HG02973 (cell line): ENCODE measurements at regions not wholly inside any gene's neighbourhood (a gene's known extent, or its start where the extent isn't known, plus 50 kb on each side); places are given as distances from the start of the nearest gene placed in this dataset.

Experiments
- ATAC-seq: cut with Tn5 transposase; IDR thresholded peaks from one replicate; pipeline ENCODE4 v1.9.1; 2021; ENCODE audit warnings: moderate library complexity; ENCODE audit not compliant: unreplicated experiment

DNA sequence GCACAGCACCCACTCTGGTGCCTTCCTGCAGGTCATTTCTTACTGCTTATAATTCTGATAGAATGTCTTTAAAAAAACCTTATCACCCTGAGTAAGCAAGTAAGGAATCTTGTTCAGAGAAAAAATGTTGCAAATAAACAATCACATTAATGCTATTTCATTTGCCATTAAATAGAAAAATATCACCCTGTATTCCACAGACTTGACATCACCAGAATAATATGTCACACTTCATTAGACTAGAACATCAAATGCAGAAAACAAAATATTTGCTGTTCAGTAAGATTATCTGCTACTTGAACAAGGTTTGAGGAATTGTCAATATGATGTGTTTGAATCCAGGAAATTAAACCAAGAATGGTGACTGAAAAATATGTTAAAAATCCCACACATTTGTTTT lies 236.6 kb upstream of the MMADHC start:
- no peak for ATAC-seq

GRCh38 chr2:149819356-149819957 lies 231.9 kb upstream of the MMADHC start:
- no peak for ATAC-seq

- no peak for ATAC-seq
Observed at GRCh38 chr2:149816756-149817551, 229.4 kb upstream of the MMADHC start.

GRCh38 chr2:149815941-149816340 lies 228.4 kb upstream of the MMADHC start:
- ATAC-seq = no peak

DNA sequence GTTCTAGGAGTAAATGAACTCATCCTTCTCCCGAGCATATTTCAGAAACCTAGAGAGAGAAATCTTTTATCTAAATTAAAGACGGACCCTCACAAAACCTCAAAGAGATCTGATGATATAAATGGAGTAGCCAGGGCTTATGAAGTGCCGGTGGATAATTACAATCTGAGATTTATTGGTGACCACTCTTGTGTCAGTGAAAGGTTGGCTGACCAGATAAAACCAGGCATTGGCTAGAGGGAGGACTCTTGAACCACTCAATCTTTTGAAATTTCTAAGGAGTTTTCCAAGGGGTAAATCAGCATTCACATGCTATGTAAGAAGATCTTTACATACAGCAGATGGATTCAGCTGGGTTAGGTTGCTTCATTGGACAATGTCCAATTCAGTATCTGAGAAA lies 227.3 kb upstream of the MMADHC start:
- ATAC-seq = no peak

DNA sequence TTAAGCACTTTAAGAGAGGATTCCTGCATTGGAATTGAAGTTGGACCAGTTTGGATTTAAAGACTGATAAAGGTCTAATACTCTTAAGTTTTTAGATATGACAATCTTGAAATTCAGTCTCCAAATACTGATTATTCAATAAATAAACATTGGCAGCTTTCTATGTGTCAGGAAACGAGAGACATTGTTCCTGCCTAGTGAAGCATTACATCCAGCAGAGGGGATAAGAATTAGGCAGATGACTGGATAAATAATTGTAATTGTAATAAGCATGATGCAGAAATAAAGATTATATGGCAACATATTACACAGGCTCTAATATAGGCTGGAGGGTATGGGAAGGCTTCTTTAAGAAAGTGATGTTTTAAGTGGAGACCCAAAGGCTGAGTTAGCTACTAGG lies 226.5 kb upstream of the MMADHC start:
- ATAC-seq = no peak

- ATAC-seq = no peak
Observed at GRCh38 chr2:149808556-149808955, 221.0 kb upstream of the MMADHC start.

GRCh38 chr2:149806651-149807050 lies 219.1 kb upstream of the MMADHC start:
- ATAC-seq = no peak

- ATAC-seq = no peak
Observed at GRCh38 chr2:149800624-149801542, 213.3 kb upstream of the MMADHC start.

DNA sequence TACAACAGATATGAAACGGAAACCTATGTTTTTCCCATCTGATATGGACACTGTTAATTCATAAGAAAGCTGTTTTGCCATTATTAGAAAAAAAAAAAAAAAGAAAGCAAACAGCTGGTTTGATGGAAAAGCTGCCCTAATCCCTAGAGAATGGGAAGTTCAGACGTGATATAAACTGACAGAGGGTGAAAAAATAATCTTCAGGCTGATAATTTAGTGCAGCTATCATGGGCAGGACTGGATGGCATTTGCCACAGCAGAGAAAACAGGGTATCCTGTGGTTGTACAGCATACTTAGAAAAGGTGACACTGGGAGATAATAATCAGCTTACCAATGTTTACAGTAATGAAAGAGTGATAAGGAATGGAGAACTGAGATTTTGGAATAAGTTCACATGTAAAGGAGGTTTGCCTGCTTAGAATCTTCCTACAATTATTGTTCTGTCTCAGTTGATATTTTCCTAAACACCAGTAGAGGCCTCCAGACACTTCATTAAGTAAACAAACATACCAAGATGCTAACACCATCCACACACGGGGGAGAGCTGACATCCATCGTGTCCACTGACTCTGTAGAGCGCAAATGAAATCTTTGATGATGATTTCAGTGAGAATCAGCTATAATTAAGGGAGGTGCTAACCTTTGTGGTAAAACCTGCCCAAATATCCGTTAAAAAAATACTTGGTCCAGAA lies 211.6 kb upstream of the MMADHC start:
- no peak for ATAC-seq

DNA sequence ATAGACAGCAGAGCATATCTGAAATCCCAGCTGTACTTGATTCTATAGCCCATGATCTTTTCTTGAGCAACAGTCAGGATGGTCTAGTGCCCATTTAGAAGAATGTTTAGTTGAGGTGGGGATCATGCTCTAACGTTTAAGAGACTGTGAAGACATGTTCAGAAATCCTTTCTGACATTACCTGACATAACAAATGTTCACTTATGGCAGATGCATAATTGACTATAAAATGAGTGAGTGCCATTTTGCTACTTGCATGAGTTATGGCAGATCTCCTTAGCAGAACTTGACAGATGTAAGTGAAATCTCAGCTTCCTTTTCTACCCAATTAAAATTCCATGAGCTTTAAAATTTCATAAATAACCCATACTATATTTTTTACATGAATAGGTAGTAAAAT lies 209.5 kb upstream of the MMADHC start:
- ATAC-seq = no peak

DNA sequence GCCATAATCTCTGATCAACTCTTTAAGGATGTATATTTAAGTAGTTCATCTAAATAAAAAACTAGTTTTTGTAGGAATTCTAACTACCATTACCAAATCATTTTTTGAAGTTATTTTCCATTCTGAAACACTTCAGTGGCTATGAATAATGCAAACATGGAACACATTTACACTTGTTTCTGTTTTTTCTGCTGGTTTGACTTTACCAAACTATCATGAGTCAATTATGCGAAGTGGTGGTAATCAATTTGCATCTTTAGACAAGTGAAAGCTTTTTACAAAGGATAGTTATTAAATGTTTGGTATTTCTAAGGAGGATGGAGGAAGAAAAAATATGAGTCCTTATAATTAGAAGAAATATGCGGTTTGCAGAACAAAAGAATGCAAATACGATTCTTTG lies 202.0 kb upstream of the MMADHC start:
- ATAC-seq = no peak

GRCh38 chr2:149787206-149787605 lies 199.6 kb upstream of the MMADHC start:
- no peak for ATAC-seq

DNA sequence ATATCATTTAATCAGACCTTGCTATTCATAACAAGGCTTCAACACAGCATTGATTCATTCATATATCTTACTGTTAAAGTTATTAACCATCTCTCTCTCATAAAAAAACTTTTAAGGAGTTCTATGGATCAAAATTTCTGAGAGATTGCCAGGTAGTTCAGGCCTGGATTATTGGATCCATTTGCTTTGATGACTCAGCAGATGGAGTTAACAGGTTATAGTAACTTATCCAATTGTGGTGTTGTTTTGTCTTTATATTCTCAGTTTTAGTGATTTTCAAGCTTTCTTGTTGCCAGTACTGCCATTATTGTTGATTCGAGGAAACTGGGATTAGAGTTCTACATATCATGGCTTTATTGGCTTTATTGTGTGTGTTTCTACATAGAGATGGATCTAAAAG lies 195.7 kb upstream of the MMADHC start:
- ATAC-seq = no peak

GRCh38 chr2:149782572-149782971 lies 195.0 kb upstream of the MMADHC start:
- no peak for ATAC-seq

- ATAC-seq = no peak
Observed at GRCh38 chr2:149781263-149781808, 193.8 kb upstream of the MMADHC start.

DNA sequence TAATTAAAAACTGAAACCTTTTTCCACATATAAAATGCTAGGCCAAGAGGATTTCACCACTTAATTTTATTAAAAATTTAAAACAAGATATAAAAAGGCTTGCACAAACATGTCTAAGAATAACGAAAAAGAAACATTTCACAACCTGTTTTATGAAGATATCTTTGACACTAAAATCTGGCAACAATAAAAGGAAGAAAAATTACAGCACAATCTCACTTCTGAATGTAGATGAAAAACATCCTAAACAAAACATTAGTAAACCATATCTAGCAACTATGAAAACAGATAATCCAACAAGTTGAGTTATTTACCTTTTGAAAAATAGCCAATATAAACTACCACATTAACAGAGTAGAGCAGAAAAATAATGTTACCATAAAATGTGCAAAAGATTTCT lies 185.4 kb upstream of the MMADHC start:
- no peak for ATAC-seq

DNA sequence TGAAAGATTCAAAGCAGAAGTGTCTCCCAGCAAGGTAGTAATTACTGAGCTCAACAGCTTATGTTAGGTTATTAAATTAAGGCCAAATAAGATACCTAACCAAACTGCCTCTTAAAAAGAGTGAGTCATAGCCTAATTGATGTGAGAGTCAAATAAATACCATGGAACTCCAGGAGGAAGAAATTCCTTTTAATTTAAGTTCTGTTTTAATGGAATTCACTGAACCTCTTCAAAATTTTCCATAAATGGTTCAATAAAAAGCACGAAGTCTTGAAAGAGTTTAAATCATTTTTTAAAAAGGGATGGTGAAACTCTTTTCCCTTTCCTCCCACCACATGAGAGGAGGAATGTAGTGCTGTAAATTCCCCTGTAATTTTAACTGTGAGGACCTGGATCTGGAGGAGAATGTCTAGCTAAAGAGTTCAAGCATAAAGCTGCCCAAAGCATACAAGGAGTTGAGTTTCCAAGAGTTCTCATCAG lies 180.8 kb upstream of the MMADHC start:
- ATAC-seq = no peak

DNA sequence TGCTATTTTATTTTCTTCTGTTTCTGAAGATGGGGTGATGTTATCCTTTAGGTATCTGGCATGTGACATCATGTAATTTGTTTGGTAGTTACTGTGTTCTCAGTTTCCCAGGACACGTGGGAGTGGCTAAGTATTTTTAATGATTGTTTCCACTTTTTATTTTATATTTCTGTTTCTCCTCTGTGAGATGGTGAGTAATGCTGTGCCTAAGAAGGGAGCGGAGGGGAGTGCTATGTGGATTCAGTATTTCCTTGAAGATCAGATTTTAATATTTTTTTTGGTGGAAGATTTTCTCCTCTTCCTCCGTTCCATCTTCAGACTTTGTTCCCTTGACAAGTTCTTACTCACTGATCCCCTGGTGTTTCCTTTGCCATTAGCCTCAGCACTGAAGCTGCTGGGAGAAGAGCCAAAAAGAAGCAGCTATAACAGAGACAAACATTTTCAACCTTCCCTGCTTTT lies 180.0 kb upstream of the MMADHC start:
- no peak for ATAC-seq

- no peak for ATAC-seq
Observed at GRCh38 chr2:149766339-149766738, 178.8 kb upstream of the MMADHC start.

DNA sequence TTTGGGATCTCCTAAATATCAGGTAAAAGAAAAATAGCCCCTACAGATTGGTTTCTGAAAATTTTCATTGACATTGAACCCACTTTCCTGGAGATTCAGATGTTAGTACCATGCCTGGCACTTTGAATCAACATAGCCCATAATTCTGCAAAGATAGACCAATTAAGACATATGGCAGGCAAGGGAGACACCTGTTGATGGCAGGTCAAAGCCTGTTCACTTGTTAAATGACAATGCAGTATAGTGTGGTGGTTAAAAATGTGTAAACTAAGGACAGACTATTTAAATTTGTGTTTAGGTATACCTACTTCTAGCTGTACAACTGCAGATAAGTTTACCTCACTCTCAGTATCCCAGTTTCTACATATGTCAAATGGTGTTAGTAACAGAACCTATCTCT lies 178.1 kb upstream of the MMADHC start:
- ATAC-seq = no peak
